ENCODE measurements at regions not wholly inside any gene's neighbourhood (a gene's known extent, or its start where the extent isn't known, plus 50 kb on each side); places are given as distances from the start of the nearest gene placed in this dataset.
"Not testable (repeated sequence)": the region's sequence is repeated elsewhere in the genome, so short reads cannot be mapped to it uniquely, and the experiment has no call there.

DNA sequence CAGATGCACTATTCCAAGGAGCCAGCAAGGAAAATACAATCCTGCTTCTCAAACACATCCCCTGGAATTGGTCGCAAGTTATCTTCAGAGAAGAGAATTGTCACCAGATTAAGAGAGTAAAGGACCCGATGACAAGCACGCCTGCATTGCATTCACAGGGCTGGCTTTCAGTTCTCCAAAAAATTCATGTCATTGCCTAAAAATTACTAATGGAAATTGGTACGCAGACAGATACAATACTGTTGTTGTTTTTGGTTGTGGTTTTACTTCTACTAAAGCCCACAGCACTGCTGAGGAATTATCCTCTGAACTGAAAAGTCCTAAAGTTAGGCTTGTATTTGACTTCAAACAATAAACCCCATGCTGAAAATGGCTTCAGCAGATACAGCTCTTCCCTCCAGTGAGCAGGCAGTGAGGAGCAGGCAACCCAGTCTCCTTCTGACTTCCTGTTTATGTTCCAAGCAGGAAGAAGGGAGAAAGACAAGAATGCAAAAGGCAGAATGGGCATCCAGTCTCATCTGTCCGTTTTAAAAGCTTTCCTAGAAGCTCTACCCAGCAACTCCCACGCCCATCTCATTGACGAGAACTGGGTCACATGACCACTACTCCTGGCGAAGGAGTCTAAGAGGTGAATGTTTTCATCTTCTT lies 80.6 kb upstream of the ZNF366 start:
- no peak overlapping the region for H3K4me3 ChIP-seq (ENCODE audit: low read depth, low read length)
- peak; percentile 17 for DNase-seq (ENCODE audit: low read depth)
- no peak for TF ChIP-seq POLR2A (IDR thresholded peaks at IDR 0.05; ENCODE audit: extremely low read depth, insufficient read length)
- TF ChIP-seq, protein P1, sequence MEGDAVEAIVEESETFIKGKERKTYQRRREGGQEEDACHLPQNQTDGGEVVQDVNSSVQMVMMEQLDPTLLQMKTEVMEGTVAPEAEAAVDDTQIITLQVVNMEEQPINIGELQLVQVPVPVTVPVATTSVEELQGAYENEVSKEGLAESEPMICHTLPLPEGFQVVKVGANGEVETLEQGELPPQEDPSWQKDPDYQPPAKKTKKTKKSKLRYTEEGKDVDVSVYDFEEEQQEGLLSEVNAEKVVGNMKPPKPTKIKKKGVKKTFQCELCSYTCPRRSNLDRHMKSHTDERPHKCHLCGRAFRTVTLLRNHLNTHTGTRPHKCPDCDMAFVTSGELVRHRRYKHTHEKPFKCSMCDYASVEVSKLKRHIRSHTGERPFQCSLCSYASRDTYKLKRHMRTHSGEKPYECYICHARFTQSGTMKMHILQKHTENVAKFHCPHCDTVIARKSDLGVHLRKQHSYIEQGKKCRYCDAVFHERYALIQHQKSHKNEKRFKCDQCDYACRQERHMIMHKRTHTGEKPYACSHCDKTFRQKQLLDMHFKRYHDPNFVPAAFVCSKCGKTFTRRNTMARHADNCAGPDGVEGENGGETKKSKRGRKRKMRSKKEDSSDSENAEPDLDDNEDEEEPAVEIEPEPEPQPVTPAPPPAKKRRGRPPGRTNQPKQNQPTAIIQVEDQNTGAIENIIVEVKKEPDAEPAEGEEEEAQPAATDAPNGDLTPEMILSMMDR (IDR thresholded peaks at IDR 0.05; ENCODE audit: low read depth, low read length): no peak
- TF ChIP-seq, protein P2, sequence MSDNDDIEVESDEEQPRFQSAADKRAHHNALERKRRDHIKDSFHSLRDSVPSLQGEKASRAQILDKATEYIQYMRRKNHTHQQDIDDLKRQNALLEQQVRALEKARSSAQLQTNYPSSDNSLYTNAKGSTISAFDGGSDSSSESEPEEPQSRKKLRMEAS (IDR thresholded peaks at IDR 0.05; ENCODE audit: low read depth, low read length): no peak
- no peak for TF ChIP-seq MYC (IDR thresholded peaks at IDR 0.05; ENCODE audit: low read depth, low read length)

DNA sequence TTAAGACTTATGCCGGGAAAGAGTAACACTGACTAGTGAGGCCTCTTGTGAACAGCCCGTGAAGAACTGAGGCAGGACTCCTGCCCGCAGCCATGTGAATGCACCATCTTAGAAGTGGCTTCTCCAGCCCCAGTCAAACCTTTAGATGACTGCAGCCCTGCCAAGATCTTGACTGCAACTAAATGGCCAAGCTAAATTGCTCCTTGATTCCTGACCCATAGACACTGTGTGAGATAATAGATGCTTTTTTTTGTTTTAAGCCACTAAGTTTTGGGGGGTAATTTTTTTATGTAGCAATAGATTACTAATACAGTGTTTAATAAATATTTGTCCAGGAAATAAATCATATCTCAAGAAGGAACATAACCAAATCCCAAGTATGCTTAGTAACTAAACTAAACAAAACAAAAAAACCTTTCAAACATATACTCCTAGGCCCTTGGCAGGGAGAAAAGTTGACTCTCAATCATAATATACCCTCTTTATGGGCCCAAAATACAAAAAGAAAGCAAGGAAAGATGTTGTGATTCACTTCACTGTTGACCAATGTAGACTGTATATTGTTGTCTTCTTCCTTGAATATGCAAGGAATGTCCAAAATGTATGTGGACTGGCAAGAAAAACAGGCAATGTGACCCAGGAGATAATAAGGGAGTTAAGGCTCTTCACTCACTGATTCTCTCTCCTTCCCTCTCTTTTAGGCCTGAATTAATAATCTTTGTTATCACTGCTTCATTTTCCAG lies 79.7 kb upstream of the ZNF366 start:
- DNase-seq (ENCODE audit: low read depth): no peak
- TF ChIP-seq MYC (IDR thresholded peaks at IDR 0.05; ENCODE audit: low read depth, low read length) (no peak), POLR2A (IDR thresholded peaks at IDR 0.05; ENCODE audit: extremely low read depth, insufficient read length) (no peak)
- TF ChIP-seq, protein P2 (IDR thresholded peaks at IDR 0.05; ENCODE audit: low read depth, low read length): no peak
- TF ChIP-seq, protein P1 (IDR thresholded peaks at IDR 0.05; ENCODE audit: low read depth, low read length): no peak

DNA sequence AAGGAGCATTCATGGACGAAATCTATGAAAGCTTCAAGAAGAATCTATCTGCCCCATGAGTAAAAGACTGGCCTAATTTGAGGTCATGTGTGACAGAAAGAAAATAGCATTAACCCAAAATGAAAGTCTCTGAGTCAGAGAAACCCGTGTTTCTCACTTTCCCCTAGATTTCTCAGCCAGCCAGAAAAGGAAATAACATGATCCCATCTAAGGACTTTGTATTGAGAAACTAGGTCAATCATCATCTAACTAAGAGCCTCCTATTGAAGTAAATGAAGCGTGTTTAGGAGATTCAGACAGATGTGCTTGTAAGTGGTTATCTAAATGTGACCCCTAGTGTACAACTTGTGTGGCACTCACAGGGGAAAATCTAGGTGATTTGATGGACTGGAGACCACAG lies 77.3 kb upstream of the ZNF366 start:
- no peak overlapping the region for H3K4me3 ChIP-seq (ENCODE audit: low read depth, low read length)
- DNase-seq (ENCODE audit: low read depth): no peak
- TF ChIP-seq, protein P1 (IDR thresholded peaks at IDR 0.05; ENCODE audit: low read depth, low read length): no peak
- TF ChIP-seq MYC (IDR thresholded peaks at IDR 0.05; ENCODE audit: low read depth, low read length) (no peak), POLR2A (IDR thresholded peaks at IDR 0.05; ENCODE audit: extremely low read depth, insufficient read length) (no peak)
- TF ChIP-seq, protein P2 (IDR thresholded peaks at IDR 0.05; ENCODE audit: low read depth, low read length): no peak

More for the DNA sequence above, 79.7 kb upstream of the ZNF366 start:
- H3K4me3 ChIP-seq (ENCODE audit: low read depth, low read length): no peak overlapping the region

DNA sequence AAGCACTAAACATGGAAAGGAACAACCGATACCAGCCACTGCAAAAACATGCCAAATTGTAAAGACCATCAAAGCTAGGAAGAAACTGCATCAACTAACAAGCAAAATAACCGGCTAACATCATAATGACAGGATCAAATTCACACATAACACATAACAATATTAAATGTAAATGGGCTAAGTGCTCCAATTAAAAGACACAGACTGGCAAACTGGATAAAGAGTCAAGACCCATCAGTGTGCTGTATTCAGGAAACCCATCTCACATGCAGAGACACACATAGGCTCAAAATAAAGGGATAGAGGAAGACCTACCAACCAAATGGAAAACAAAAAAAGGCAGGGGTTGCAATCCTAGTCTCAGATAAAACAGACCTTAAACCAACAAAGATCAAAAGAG lies 72.1 kb upstream of the ZNF366 start:
- H3K4me3 ChIP-seq (ENCODE audit: low read depth, low read length); DNase-seq (ENCODE audit: low read depth): not testable (repeated sequence)

DNA sequence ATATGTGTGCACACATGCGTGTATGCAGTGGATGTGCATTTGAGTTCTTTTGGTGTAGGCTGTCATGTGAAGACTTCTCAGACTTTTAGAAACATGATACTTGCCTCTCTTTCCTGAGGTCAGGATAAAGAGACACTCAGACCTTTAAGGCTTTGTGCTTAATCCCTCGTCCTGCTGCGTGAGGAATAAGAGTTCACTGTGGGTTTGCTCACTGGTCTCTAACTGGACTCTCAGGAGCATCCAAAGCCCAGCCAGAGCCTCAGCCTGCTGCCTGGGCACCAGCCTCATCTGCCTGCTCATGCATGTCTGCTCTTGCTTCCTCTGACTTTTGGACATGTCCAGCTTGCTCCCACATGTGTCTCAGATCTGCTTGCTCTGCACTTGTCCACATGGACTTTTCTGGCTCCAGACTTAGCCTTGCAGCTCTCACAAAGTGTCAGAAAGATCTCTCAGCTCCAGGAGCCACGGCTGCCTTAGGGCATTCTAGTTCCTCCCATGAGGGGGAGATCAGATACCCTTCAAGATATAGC lies 65.1 kb upstream of the ZNF366 start:
- H3K4me3 ChIP-seq (ENCODE audit: low read depth, low read length): no peak overlapping the region
- no peak for DNase-seq (ENCODE audit: low read depth)
- no peak for TF ChIP-seq MYC (IDR thresholded peaks at IDR 0.05; ENCODE audit: low read depth, low read length)
- TF ChIP-seq POLR2A (IDR thresholded peaks at IDR 0.05; ENCODE audit: extremely low read depth, insufficient read length): no peak
- TF ChIP-seq, protein P1 (IDR thresholded peaks at IDR 0.05; ENCODE audit: low read depth, low read length): no peak
- TF ChIP-seq, protein P2 (IDR thresholded peaks at IDR 0.05; ENCODE audit: low read depth, low read length): no peak

DNA sequence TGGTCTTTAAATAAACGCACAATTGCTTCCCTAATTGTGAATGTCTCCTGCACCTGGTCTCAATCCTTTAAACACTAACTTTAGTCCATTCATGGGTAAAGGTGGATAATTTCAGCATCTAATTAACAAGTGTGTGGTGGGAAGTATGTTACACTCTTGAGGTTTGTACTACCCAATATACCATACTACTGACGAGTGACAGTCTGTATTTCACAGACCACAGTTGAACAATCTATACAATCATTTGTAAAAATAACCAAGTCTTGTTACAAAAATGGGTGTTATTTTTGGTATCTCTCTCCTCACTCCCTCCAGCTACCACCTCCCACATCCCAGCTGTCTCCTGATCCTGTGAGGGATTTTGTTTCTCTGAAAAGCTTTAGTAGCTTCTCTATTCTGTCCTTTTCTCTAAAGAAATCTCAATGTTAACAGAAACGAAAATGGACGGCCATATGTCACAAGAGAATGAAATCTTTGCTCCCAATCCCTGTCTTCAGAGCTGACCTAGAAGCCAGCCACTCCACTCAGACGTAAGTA lies 62.3 kb upstream of the ZNF366 start:
- H3K4me3 ChIP-seq (ENCODE audit: low read depth, low read length): no peak overlapping the region
- DNase-seq (ENCODE audit: low read depth): no peak
- TF ChIP-seq, protein P1 (IDR thresholded peaks at IDR 0.05; ENCODE audit: low read depth, low read length): no peak
- TF ChIP-seq, protein P2 (IDR thresholded peaks at IDR 0.05; ENCODE audit: low read depth, low read length): no peak
- TF ChIP-seq MYC (IDR thresholded peaks at IDR 0.05; ENCODE audit: low read depth, low read length) (no peak), POLR2A (IDR thresholded peaks at IDR 0.05; ENCODE audit: extremely low read depth, insufficient read length) (no peak)
